Sigmoid colon (tissue), 4 donors: ENCODE measurements at regions not wholly inside any gene's neighbourhood (a gene's known extent, or its start where the extent isn't known, plus 50 kb on each side); places are given as distances from the start of the nearest gene placed in this dataset.

Experiments used
- EP300 ChIP-seq, 4 donors: sonication (generic); formaldehyde crosslinking; IDR thresholded peaks; one replicate each; pipeline ENCODE4 v1.6.1; 2017; ENCODE audit warnings: antibody characterized with exemption in 4 of 4
- POLR2A ChIP-seq, 2 donors: fragments of 450-650 bp; IDR thresholded peaks; one replicate each; pipeline ENCODE4 v1.6.1; 2016; ENCODE audit warnings: antibody characterized with exemption in 2 of 2, mild to moderate bottlenecking in 2 of 2, moderate library complexity in 2 of 2
- TF ChIP-seq, protein P1 (sequence below), 4 experiments: fragments of 450-650 bp in 3 of 4; fragments of 200-600 bp in 1 of 4; IDR thresholded peaks; one replicate each; pipeline ENCODE4 v1.5.1; 2016 to 2019; ENCODE audit warnings: antibody characterized with exemption in 4 of 4, mild to moderate bottlenecking in 3 of 4, moderate library complexity in 2 of 4

DNA sequence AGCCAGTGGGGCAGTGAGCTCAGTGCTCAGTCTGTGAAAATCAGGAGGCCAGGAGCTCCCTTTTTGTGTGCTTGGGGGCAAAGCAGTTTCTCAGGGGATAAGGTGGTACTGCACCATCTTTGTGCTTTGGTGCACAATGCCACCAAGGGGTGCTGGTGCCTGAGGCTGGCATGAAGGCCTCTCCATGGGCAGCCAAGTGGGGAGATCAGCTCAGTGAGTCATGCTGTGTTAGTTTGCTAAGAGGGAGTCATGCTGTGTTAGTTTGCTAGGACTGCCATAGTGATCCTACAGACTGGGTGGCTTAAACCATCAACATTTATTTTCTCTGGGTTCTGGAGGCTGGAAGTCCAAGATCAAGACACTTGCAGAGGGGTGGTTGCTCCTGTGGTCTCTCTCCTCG lies 428.1 kb downstream of the PRDM2 start:
- TF ChIP-seq, protein P1, sequence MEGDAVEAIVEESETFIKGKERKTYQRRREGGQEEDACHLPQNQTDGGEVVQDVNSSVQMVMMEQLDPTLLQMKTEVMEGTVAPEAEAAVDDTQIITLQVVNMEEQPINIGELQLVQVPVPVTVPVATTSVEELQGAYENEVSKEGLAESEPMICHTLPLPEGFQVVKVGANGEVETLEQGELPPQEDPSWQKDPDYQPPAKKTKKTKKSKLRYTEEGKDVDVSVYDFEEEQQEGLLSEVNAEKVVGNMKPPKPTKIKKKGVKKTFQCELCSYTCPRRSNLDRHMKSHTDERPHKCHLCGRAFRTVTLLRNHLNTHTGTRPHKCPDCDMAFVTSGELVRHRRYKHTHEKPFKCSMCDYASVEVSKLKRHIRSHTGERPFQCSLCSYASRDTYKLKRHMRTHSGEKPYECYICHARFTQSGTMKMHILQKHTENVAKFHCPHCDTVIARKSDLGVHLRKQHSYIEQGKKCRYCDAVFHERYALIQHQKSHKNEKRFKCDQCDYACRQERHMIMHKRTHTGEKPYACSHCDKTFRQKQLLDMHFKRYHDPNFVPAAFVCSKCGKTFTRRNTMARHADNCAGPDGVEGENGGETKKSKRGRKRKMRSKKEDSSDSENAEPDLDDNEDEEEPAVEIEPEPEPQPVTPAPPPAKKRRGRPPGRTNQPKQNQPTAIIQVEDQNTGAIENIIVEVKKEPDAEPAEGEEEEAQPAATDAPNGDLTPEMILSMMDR (IDR thresholded peaks at IDR 0.05) = no peak
- TF ChIP-seq EP300 (IDR thresholded peaks at IDR 0.05) (no peak), POLR2A (IDR thresholded peaks at IDR 0.05) (no peak)
